MM.1S (cell line): ENCODE measurements at regions not wholly inside any gene's neighbourhood (a gene's known extent, or its start where the extent isn't known, plus 50 kb on each side); places are given as distances from the start of the nearest gene placed in this dataset.

Source experiments
- EZH2 ChIP-seq: fragments of 300-600 bp; sonication (generic); optimal IDR thresholded peaks from 2 replicates; pipeline ENCODE3; 2017; ENCODE audit warnings: low read depth, mild to moderate bottlenecking, antibody characterized with exemption, low read length, mixed read lengths
- EZH2phosphoT487 ChIP-seq: fragments of 300-600 bp; sonication (generic); IDR thresholded peaks from 2 replicates; pipeline ENCODE4 v1.6.1; 2018; ENCODE audit warnings: antibody characterized with exemption, low read length
- TF ChIP-seq, protein P1 (sequence below): fragments of 300-600 bp; sonication (generic); IDR thresholded peaks from 2 replicates; pipeline ENCODE4 v1.5.1; 2016; ENCODE audit warnings: antibody characterized with exemption, low read length, mixed read lengths

DNA sequence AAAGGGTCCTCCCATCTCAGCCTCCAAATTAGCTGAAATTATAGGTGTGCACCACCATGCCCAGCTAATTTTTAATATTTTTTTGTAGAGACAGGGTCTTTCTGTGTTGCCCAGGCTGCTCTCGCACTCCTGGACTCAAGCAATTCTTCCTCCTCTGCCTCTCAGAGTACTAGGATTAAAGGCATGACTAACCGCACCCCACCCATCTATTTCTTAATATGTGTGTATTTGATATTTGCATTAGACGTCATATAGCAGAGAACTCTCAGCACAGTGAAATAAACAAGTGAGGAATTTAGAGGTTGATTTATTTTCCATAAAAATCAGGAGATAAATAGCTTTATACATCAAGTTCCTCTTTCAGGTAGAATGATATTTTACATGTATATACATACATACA is 213.5 kb downstream of the FSIP2 start:
- TF ChIP-seq, protein P1, sequence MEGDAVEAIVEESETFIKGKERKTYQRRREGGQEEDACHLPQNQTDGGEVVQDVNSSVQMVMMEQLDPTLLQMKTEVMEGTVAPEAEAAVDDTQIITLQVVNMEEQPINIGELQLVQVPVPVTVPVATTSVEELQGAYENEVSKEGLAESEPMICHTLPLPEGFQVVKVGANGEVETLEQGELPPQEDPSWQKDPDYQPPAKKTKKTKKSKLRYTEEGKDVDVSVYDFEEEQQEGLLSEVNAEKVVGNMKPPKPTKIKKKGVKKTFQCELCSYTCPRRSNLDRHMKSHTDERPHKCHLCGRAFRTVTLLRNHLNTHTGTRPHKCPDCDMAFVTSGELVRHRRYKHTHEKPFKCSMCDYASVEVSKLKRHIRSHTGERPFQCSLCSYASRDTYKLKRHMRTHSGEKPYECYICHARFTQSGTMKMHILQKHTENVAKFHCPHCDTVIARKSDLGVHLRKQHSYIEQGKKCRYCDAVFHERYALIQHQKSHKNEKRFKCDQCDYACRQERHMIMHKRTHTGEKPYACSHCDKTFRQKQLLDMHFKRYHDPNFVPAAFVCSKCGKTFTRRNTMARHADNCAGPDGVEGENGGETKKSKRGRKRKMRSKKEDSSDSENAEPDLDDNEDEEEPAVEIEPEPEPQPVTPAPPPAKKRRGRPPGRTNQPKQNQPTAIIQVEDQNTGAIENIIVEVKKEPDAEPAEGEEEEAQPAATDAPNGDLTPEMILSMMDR, result no peak
- TF ChIP-seq EZH2, result no peak
- no peak for TF ChIP-seq EZH2phosphoT487
